DND-41 (cell line): ENCODE measurements at regions not wholly inside any gene's neighbourhood (a gene's known extent, or its start where the extent isn't known, plus 50 kb on each side); places are given as distances from the start of the nearest gene placed in this dataset.

Source experiments
- ATAC-seq: fragments of 200-7000 bp; cut with Tn5 transposase; 3 replicates; pipeline ENCODE4 v1.9.1; 2021; ENCODE audit warnings: low read depth; ENCODE audit not compliant: insufficient read depth
- DNase-seq: peaks from one replicate; pipeline ENCODE4 v3.0.0-alpha.2; 2020
- H2AFZ ChIP-seq: 2 replicates; pipeline ENCODE4 v1.6.0; 2012; ENCODE audit warnings: low read depth, low read length
- H3K27ac ChIP-seq: 2 replicates; pipeline ENCODE4 v1.5.1; 2012; ENCODE audit warnings: low read length, inconsistent platforms
- H3K27me3 ChIP-seq: fragments of 200-600 bp; sonication (generic); 2 replicates; pipeline ENCODE4 v1.6.0; 2012; ENCODE audit warnings: low read length, mild to moderate bottlenecking, inconsistent platforms; ENCODE audit not compliant: insufficient read depth, poor library complexity
- H3K36me3 ChIP-seq: 2 replicates; pipeline ENCODE4 v1.5.1; 2012; ENCODE audit warnings: low read length, inconsistent platforms; ENCODE audit not compliant: insufficient read depth
- H3K4me1 ChIP-seq: 2 replicates; pipeline ENCODE4 v1.5.1; 2012; ENCODE audit warnings: mild to moderate bottlenecking, low read length; ENCODE audit not compliant: insufficient read depth
- H3K4me2 ChIP-seq: 2 replicates; pipeline ENCODE4 v1.6.0; 2012; ENCODE audit warnings: mild to moderate bottlenecking, moderate library complexity, low read length, inconsistent platforms; ENCODE audit not compliant: insufficient read depth
- H3K4me3 ChIP-seq, 2 experiments: fragments of 200-600 bp in 1 of 2; shearing (Covaris generic) in 1 of 2; 2 replicates each; pipeline ENCODE4 v1.5.1; 2012 to 2016; ENCODE audit warnings: inconsistent platforms in 2 of 2, low read length in 2 of 2, mild to moderate bottlenecking in 2 of 2, low read depth in 1 of 2, moderate library complexity in 1 of 2
- H3K79me2 ChIP-seq: 2 replicates; pipeline ENCODE4 v1.6.0; 2012; ENCODE audit warnings: low read length, inconsistent platforms; ENCODE audit not compliant: insufficient read depth
- H3K9ac ChIP-seq: 2 replicates; pipeline ENCODE4 v1.6.0; 2012; ENCODE audit warnings: low read depth, mild to moderate bottlenecking, inconsistent platforms, low read length, moderate library complexity
- H3K9me3 ChIP-seq: 2 replicates; pipeline ENCODE4 v1.5.1; 2012; ENCODE audit warnings: low read length, moderate library complexity, mild to moderate bottlenecking, inconsistent platforms; ENCODE audit not compliant: insufficient read depth, severe bottlenecking
- H4K20me1 ChIP-seq: 2 replicates; pipeline ENCODE4 v1.6.0; 2012; ENCODE audit warnings: low read length; ENCODE audit not compliant: insufficient read depth
- EZH2 ChIP-seq: IDR thresholded peaks from 3 replicates; pipeline ENCODE4 v1.6.1; 2012; ENCODE audit warnings: borderline replicate concordance, low read depth, mild to moderate bottlenecking, moderate library complexity, low read length, inconsistent platforms; ENCODE audit not compliant: severe bottlenecking
- TF ChIP-seq, protein P1 (sequence below): IDR thresholded peaks from 2 replicates; pipeline ENCODE4 v1.5.1; 2012; ENCODE audit warnings: borderline replicate concordance, low read length, moderate library complexity, mild to moderate bottlenecking; ENCODE audit not compliant: poor library complexity, severe bottlenecking; ENCODE audit errors: extremely low read depth

- Histone ChIP-seq H3K4me1 (no peaks in the 10 kb centered on the region), H3K79me2 (no peaks in the 10 kb centered on the region), H3K4me2 (no peak overlapping the region), H3K4me3 (no peak overlapping the region), H4K20me1 (no peaks in the 10 kb centered on the region), H3K9ac (no peak overlapping the region), H3K9me3 (no peaks in the 10 kb centered on the region), H3K27me3 (no peaks in the 10 kb centered on the region), H3K27ac (no peak overlapping the region), H2AFZ (no peak overlapping the region), H3K36me3 (no peaks in the 10 kb centered on the region)
- no peak for ATAC-seq
- no peak for DNase-seq
- TF ChIP-seq, protein P1, sequence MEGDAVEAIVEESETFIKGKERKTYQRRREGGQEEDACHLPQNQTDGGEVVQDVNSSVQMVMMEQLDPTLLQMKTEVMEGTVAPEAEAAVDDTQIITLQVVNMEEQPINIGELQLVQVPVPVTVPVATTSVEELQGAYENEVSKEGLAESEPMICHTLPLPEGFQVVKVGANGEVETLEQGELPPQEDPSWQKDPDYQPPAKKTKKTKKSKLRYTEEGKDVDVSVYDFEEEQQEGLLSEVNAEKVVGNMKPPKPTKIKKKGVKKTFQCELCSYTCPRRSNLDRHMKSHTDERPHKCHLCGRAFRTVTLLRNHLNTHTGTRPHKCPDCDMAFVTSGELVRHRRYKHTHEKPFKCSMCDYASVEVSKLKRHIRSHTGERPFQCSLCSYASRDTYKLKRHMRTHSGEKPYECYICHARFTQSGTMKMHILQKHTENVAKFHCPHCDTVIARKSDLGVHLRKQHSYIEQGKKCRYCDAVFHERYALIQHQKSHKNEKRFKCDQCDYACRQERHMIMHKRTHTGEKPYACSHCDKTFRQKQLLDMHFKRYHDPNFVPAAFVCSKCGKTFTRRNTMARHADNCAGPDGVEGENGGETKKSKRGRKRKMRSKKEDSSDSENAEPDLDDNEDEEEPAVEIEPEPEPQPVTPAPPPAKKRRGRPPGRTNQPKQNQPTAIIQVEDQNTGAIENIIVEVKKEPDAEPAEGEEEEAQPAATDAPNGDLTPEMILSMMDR: no peak
- TF ChIP-seq EZH2: no peak
Measured at GRCh38 chr1:83742446-83742845, 256.5 kb downstream of the TTLL7 start.

GRCh38 chr1:83741770-83742169, 257.2 kb downstream of the TTLL7 start:
- Histone ChIP-seq H3K4me3 (no peak overlapping the region), H3K27me3 (no peaks in the 10 kb centered on the region), H3K27ac (no peak overlapping the region), H3K4me1 (no peaks in the 10 kb centered on the region), H4K20me1 (no peaks in the 10 kb centered on the region), H2AFZ (no peak overlapping the region), H3K9me3 (no peaks in the 10 kb centered on the region), H3K36me3 (no peaks in the 10 kb centered on the region), H3K79me2 (no peaks in the 10 kb centered on the region), H3K4me2 (no peak overlapping the region), H3K9ac (no peak overlapping the region)
- TF ChIP-seq, protein P1: no peak
- no peak for TF ChIP-seq EZH2
- DNase-seq (no peak), ATAC-seq (no peak)

- H3K9ac ChIP-seq: no peak overlapping the region
- ATAC-seq (no peak), DNase-seq (no peak)
- H3K36me3 ChIP-seq: no peaks in the 10 kb centered on the region
- no peaks in the 10 kb centered on the region for H4K20me1 ChIP-seq
- H3K27ac ChIP-seq: no peak overlapping the region
- no peaks in the 10 kb centered on the region for H3K27me3 ChIP-seq
- H3K79me2 ChIP-seq: no peaks in the 10 kb centered on the region
- no peak overlapping the region for H3K4me3 ChIP-seq
- H3K4me2 ChIP-seq: no peak overlapping the region
- H3K4me1 ChIP-seq: no peaks in the 10 kb centered on the region
- TF ChIP-seq, protein P1: no peak
- no peak for TF ChIP-seq EZH2
- no peak overlapping the region for H2AFZ ChIP-seq
- no peaks in the 10 kb centered on the region for H3K9me3 ChIP-seq
Measured at GRCh38 chr1:83741348-83741747, 257.6 kb downstream of the TTLL7 start.

DNA sequence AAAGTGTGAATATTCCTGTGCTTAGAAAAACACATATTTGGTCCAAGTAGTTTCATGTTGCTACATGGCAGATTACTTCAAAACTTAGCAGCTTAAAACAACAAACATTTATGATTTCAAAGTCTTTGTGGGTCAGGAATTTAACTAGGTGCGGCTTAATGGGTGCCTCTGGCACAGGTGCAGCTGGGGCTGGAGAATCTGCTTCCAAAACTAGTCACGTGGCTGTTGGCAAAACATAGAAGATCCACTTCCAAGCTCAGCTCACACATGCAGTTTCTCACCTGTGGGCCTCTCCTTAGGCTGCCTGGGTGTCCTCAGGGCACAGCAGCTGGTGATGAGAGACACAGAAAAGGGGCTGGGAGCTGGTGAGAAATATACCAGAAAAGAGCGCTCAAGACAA, 263.4 kb downstream of the TTLL7 start:
- no peaks in the 10 kb centered on the region for H4K20me1 ChIP-seq
- H3K36me3 ChIP-seq: no peaks in the 10 kb centered on the region

More for the DNA sequence above, 263.4 kb downstream of the TTLL7 start:
- Histone ChIP-seq H3K9ac (no peak overlapping the region), H2AFZ (no peak overlapping the region), H3K27me3 (no peaks in the 10 kb centered on the region), H3K79me2 (no peaks in the 10 kb centered on the region), H3K27ac (no peak overlapping the region), H3K9me3 (no peaks in the 10 kb centered on the region), H3K4me3 (no peak overlapping the region), H3K4me1 (no peaks in the 10 kb centered on the region), H3K4me2 (no peak overlapping the region)
- DNase-seq (no peak), ATAC-seq (peak; percentile 35; the same call in 1 of the 3 replicates)
- TF ChIP-seq, protein P1: no peak
- no peak for TF ChIP-seq EZH2
